Upper lobe of right lung (tissue), 1 donor: ENCODE measurements at regions not wholly inside any gene's neighbourhood (a gene's known extent, or its start where the extent isn't known, plus 50 kb on each side); places are given as distances from the start of the nearest gene placed in this dataset.

Experiments used
- ATAC-seq: fragments of 200-7000 bp; cut with Tn5 transposase; one replicate; pipeline ENCODE4 v1.9.1; 2020; ENCODE audit warnings: mild to moderate bottlenecking, moderate library complexity
- DNase-seq: peaks from one replicate; pipeline ENCODE4 v3.0.0-alpha.2; 2020
- H3K27ac ChIP-seq: fragments of 200-600 bp; one replicate; pipeline ENCODE4 v1.8.0; 2022
- H3K27me3 ChIP-seq: fragments of 200-600 bp; one replicate; pipeline ENCODE4 v1.8.0; 2022; ENCODE audit warnings: mild to moderate bottlenecking
- H3K36me3 ChIP-seq: fragments of 200-600 bp; one replicate; pipeline ENCODE4 v1.8.0; 2022
- H3K4me1 ChIP-seq: fragments of 200-600 bp; one replicate; pipeline ENCODE4 v1.8.0; 2022
- H3K4me3 ChIP-seq: fragments of 200-600 bp; one replicate; pipeline ENCODE4 v1.8.0; 2022; ENCODE audit warnings: mild to moderate bottlenecking
- H3K9me3 ChIP-seq: fragments of 200-600 bp; one replicate; pipeline ENCODE4 v1.8.0; 2022
- intact Hi-C: fragments of 100-400 bp; cut with DNase I; formaldehyde crosslinking; loops from one replicate; pipeline ENCODE4 v1.11.0; 2022
- TF ChIP-seq, protein P1 (sequence below): fragments of 200-600 bp; IDR thresholded peaks from one replicate; pipeline ENCODE4 v1.8.0; 2022; ENCODE audit warnings: antibody characterized with exemption
- donor health status: DM: no; HTN: yes; CAD: no; lungs with severe emphysema.

GRCh38 chr4:130359542-130359941, 1263.6 kb downstream of the C4orf33 start:
- Histone ChIP-seq H3K27ac (no peak overlapping the region), H3K4me3 (no peak overlapping the region), H3K27me3 (no peaks in the 10 kb centered on the region), H3K9me3 (no peaks in the 10 kb centered on the region), H3K4me1 (no peaks in the 10 kb centered on the region), H3K36me3 (no peaks in the 10 kb centered on the region)
- DNase-seq, result no peak
- no peak for ATAC-seq
- TF ChIP-seq, protein P1, sequence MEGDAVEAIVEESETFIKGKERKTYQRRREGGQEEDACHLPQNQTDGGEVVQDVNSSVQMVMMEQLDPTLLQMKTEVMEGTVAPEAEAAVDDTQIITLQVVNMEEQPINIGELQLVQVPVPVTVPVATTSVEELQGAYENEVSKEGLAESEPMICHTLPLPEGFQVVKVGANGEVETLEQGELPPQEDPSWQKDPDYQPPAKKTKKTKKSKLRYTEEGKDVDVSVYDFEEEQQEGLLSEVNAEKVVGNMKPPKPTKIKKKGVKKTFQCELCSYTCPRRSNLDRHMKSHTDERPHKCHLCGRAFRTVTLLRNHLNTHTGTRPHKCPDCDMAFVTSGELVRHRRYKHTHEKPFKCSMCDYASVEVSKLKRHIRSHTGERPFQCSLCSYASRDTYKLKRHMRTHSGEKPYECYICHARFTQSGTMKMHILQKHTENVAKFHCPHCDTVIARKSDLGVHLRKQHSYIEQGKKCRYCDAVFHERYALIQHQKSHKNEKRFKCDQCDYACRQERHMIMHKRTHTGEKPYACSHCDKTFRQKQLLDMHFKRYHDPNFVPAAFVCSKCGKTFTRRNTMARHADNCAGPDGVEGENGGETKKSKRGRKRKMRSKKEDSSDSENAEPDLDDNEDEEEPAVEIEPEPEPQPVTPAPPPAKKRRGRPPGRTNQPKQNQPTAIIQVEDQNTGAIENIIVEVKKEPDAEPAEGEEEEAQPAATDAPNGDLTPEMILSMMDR, result no peak
- intact Hi-C loops, result no loop called here

GRCh38 chr4:130361616-130362015, 1265.7 kb downstream of the C4orf33 start:
- no peaks in the 10 kb centered on the region for H3K36me3 ChIP-seq
- no peaks in the 10 kb centered on the region for H3K4me1 ChIP-seq
- H3K27me3 ChIP-seq, result no peaks in the 10 kb centered on the region
- DNase-seq, result no peak
- TF ChIP-seq, protein P1, result no peak
- intact Hi-C loops, result no loop called here
- ATAC-seq, result no peak
- H3K27ac ChIP-seq, result no peak overlapping the region
- no peaks in the 10 kb centered on the region for H3K9me3 ChIP-seq
- no peak overlapping the region for H3K4me3 ChIP-seq

DNA sequence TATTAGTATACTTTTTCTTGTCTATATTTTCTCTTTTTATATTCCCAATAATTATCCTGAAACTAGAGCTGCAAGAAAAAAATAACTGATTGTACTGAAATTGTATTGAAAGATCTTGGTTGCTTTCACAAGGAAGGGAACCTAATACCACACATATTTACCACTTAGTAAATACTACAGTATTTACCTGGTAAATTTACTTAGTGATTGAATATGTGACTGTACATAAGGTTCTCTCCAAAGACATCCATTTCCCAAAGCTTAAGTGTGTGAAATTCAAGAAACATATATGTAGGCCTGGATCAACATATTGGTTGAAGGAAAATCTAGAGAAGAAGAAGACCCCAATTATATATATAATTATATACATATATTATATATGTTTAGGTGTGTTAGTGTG, 1272.7 kb downstream of the C4orf33 start:
- Histone ChIP-seq H3K9me3 (no peaks in the 10 kb centered on the region), H3K4me3 (no peak overlapping the region), H3K27ac (no peak overlapping the region), H3K27me3 (no peaks in the 10 kb centered on the region), H3K4me1 (no peaks in the 10 kb centered on the region), H3K36me3 (no peaks in the 10 kb centered on the region)
- no peak for ATAC-seq
- TF ChIP-seq, protein P1, result no peak
- intact Hi-C loops, result no loop called here
- DNase-seq, result no peak

DNA sequence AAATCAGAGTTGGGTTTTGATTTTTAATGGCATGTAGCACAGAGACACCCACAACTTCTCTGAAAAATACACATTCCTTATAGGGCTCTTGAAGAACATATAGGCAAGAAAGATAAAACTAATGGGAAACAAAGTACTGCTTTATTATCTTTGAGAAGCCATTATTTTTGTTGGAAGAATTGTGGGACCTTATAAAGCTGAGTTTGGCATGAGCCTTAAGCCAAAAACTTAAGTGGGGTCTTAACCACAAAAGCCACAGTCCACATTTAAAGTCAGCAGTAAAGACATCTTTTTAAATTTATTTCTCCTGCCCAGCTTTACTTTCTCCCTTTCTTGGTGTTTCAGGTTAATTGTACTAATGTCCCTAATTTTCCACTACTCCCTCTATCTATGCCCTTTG, 1297.3 kb downstream of the C4orf33 start:
- no peak overlapping the region for H3K4me3 ChIP-seq
- H3K27ac ChIP-seq, result no peak overlapping the region
- H3K27me3 ChIP-seq, result no peaks in the 10 kb centered on the region
- H3K36me3 ChIP-seq, result no peaks in the 10 kb centered on the region
- no peak for DNase-seq
- no peaks in the 10 kb centered on the region for H3K4me1 ChIP-seq
- no peaks in the 10 kb centered on the region for H3K9me3 ChIP-seq
- TF ChIP-seq, protein P1, result no peak
- no peak for ATAC-seq
- intact Hi-C loops, result no loop called here

DNA sequence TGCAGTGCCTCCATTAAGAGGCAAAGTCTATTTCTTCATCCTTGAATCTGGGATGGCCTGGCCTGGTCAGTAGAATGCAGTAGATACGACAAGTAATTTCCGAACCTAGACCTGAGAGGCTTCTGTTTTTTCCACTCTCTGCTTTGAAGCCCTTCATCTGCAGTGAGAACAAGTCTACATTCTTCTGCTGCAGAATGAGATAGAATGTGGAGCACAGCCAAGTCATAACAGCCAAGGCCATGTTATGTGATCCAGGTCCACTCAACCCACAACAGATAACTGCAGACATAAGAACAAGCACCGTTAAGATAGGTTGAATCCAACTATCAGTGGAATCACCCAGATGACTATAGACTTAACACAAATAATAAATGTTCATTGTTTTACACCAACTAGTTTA, 1297.7 kb downstream of the C4orf33 start:
- no peak for ATAC-seq
- H3K9me3 ChIP-seq, result no peaks in the 10 kb centered on the region
- H3K4me1 ChIP-seq, result no peaks in the 10 kb centered on the region
- no peak overlapping the region for H3K4me3 ChIP-seq
- H3K27me3 ChIP-seq, result no peaks in the 10 kb centered on the region
- TF ChIP-seq, protein P1, result no peak
- H3K36me3 ChIP-seq, result no peaks in the 10 kb centered on the region
- no peak overlapping the region for H3K27ac ChIP-seq
- intact Hi-C loops, result no loop called here
- DNase-seq, result no peak

- no peaks in the 10 kb centered on the region for H3K27me3 ChIP-seq
- H3K9me3 ChIP-seq, result no peaks in the 10 kb centered on the region
- ATAC-seq (no peak), DNase-seq (no peak)
- TF ChIP-seq, protein P1, result no peak
- H3K4me1 ChIP-seq, result no peaks in the 10 kb centered on the region
- intact Hi-C loops, result no loop called here
- no peaks in the 10 kb centered on the region for H3K36me3 ChIP-seq
- H3K4me3 ChIP-seq, result no peak overlapping the region
- no peak overlapping the region for H3K27ac ChIP-seq
Measured at GRCh38 chr4:130395871-130396270, 1299.9 kb downstream of the C4orf33 start.
